HCT116 (cell line): ENCODE measurements at regions not wholly inside any gene's neighbourhood (a gene's known extent, or its start where the extent isn't known, plus 50 kb on each side); places are given as distances from the start of the nearest gene placed in this dataset.

Experiments
- ATAC-seq: fragments of 200-7000 bp; cut with Tn5 transposase; 2 replicates; pipeline ENCODE4 v1.9.1; 2020; ENCODE audit warnings: mild to moderate bottlenecking, moderate library complexity
- BruUV-seq: library from RNA; stranded (reverse); fragments of 400-500 nt; replicated peaks from 2 replicates; lab custom pipeline; 2021; lab: Mats Ljungman, UMichigan
- CTCF ChIA-PET: fragments of 300-600 bp; sonication (Branson Sonifier 250); formaldehyde crosslinking; loops from one replicate; lab custom pipeline; 2021; ENCODE audit warnings: antibody characterized with exemption; lab: Charles Lee
- POLR2A ChIA-PET: fragments of 300-600, 350-600 bp; sonication (Branson Sonifier 250); formaldehyde crosslinking; loops from one replicate; lab custom pipeline; 2021; ENCODE audit warnings: antibody characterized with exemption; lab: Charles Lee
- RAD21 ChIA-PET, 2 experiments: fragments of 300-600 bp; sonication (Branson Sonifier 250); formaldehyde crosslinking; loops; one replicate each; lab custom pipeline; 2023; ENCODE audit warnings: low total read pairs in 2 of 2; ENCODE audit not compliant: uncharacterized antibody in 2 of 2, unreplicated experiment in 2 of 2, low non-redundant PET in 1 of 2; lab: Charles Lee
- DNase-seq: peaks from one replicate; pipeline ENCODE4 v3.0.0-alpha.2; 2010; ENCODE audit warnings: low read depth, low spot score
- H2AFZ ChIP-seq: fragments of 200-600 bp; shearing (Covaris generic), sonication (generic); 2 replicates; pipeline ENCODE4 v1.6.1; 2017; ENCODE audit warnings: low read depth, mixed run types, mixed read lengths, antibody characterized with exemption, low read length; ENCODE audit not compliant: poor library complexity, severe bottlenecking
- H3K27ac ChIP-seq: 2 replicates; pipeline ENCODE4 v1.5.1; 2012; ENCODE audit warnings: low read depth, low read length
- H3K27me3 ChIP-seq: fragments of 200-600 bp; sonication (generic); 2 replicates; pipeline ENCODE4 v1.6.1; 2016; ENCODE audit warnings: mixed run types, low read length, mixed read lengths; ENCODE audit not compliant: insufficient read depth
- H3K36me3 ChIP-seq, 2 experiments: fragments of 200-500 bp in 1 of 2; fragments of 200-600 bp in 1 of 2; sonication (Bioruptor generic) in 1 of 2; sonication (generic) in 1 of 2; 2 replicates each; pipeline versions ENCODE4 v1.5.1 to v1.6.1; 2014 to 2016; ENCODE audit warnings: low read length in 2 of 2, inconsistent platforms in 1 of 2, mixed read lengths in 1 of 2, mixed run types in 1 of 2; ENCODE audit not compliant: insufficient read depth in 2 of 2, control insufficient read depth in 1 of 2
- H3K4me1 ChIP-seq, 2 experiments: fragments of 200-600 bp in 1 of 2; sonication (generic) in 1 of 2; 2 replicates each; pipeline versions ENCODE4 v1.5.1 to v1.6.1; 2012 to 2017; ENCODE audit warnings: low read length in 2 of 2, inconsistent platforms in 1 of 2, mild to moderate bottlenecking in 1 of 2, mixed read lengths in 1 of 2, mixed run types in 1 of 2, moderate library complexity in 1 of 2; ENCODE audit not compliant: insufficient read depth in 2 of 2, control insufficient read depth in 1 of 2
- H3K4me2 ChIP-seq: fragments of 200-600 bp; sonication (generic); 2 replicates; pipeline ENCODE4 v1.6.1; 2017; ENCODE audit warnings: mixed run types, low read length, mixed read lengths
- H3K4me3 ChIP-seq, 2 experiments: fragments of 200-600 bp in 1 of 2; sonication (generic) in 1 of 2; replicated peaks in 1 of 2; 2 replicates each; pipeline ENCODE4 v1.5.1; 2011 to 2016; ENCODE audit warnings: low read length in 2 of 2, control low read depth in 1 of 2, low read depth in 1 of 2, mild to moderate bottlenecking in 1 of 2, mixed read lengths in 1 of 2, mixed run types in 1 of 2
- H3K79me2 ChIP-seq: fragments of 200-600 bp; sonication (generic); 2 replicates; pipeline ENCODE4 v1.6.1; 2017; ENCODE audit warnings: mild to moderate bottlenecking, mixed run types, low read length, moderate library complexity, mixed read lengths; ENCODE audit not compliant: insufficient read depth
- H3K9ac ChIP-seq: fragments of 200-600 bp; sonication (generic); 2 replicates; pipeline ENCODE4 v1.6.1; 2016; ENCODE audit warnings: low read length, mixed read lengths
- H3K9me2 ChIP-seq: fragments of 200-600 bp; sonication (generic), shearing (Covaris generic); 2 replicates; pipeline ENCODE4 v1.6.1; 2017; ENCODE audit warnings: mixed run types, mild to moderate bottlenecking, moderate library complexity; ENCODE audit not compliant: insufficient read depth
- H3K9me3 ChIP-seq, 2 experiments: fragments of 200-500 bp in 1 of 2; fragments of 200-600 bp in 1 of 2; sonication (Bioruptor generic) in 1 of 2; sonication (generic) in 1 of 2; 2 replicates each; pipeline ENCODE4 v1.6.1; 2014 to 2017; ENCODE audit warnings: low read length in 2 of 2, mixed read lengths in 2 of 2, inconsistent platforms in 1 of 2, low read depth in 1 of 2, mild to moderate bottlenecking in 1 of 2, mixed run types in 1 of 2, moderate library complexity in 1 of 2; ENCODE audit not compliant: control insufficient read depth in 1 of 2, insufficient read depth in 1 of 2
- H4K20me1 ChIP-seq: fragments of 200-600 bp; sonication (generic), shearing (Covaris generic); 2 replicates; pipeline ENCODE4 v1.6.1; 2017; ENCODE audit warnings: mixed run types, mild to moderate bottlenecking, moderate library complexity; ENCODE audit not compliant: insufficient read depth
- CBX3 ChIP-seq: IDR thresholded peaks from 2 replicates; pipeline ENCODE4 v1.6.1; 2012; ENCODE audit warnings: low read depth
- CEBPB ChIP-seq: IDR thresholded peaks from 2 replicates; pipeline ENCODE4 v1.6.1; 2012; ENCODE audit warnings: low read depth
- EGR1 ChIP-seq: IDR thresholded peaks from 2 replicates; pipeline ENCODE4 v1.6.1; 2012; ENCODE audit warnings: low read depth
- EZH2 ChIP-seq: fragments of 200-600 bp; sonication (generic); IDR thresholded peaks from 2 replicates; pipeline ENCODE4 v1.6.1; 2017; ENCODE audit warnings: antibody characterized with exemption, mixed run types
- FOSL1 ChIP-seq: IDR thresholded peaks from 2 replicates; pipeline ENCODE4 v1.6.1; 2012; ENCODE audit warnings: low read depth
- JUND ChIP-seq: IDR thresholded peaks from 2 replicates; pipeline ENCODE4 v1.6.1; 2012
- POLR2A ChIP-seq: IDR thresholded peaks from 2 replicates; pipeline ENCODE4 v1.7.0; 2011; ENCODE audit warnings: borderline replicate concordance; ENCODE audit not compliant: insufficient read depth, insufficient read length; ENCODE audit errors: extremely low read depth
- RAD21 ChIP-seq: IDR thresholded peaks from 2 replicates; pipeline ENCODE4 v1.6.1; 2012; ENCODE audit warnings: low read depth, mild to moderate bottlenecking
- SIN3A ChIP-seq: IDR thresholded peaks from 2 replicates; pipeline ENCODE4 v1.6.1; 2012; ENCODE audit warnings: low read depth
- SRF ChIP-seq: IDR thresholded peaks from 2 replicates; pipeline ENCODE4 v1.6.1; 2012; ENCODE audit warnings: low read depth
- YY1 ChIP-seq: IDR thresholded peaks from 2 replicates; pipeline ENCODE4 v1.6.1; 2011; ENCODE audit warnings: low read length, low read depth, moderate library complexity, mild to moderate bottlenecking; ENCODE audit not compliant: insufficient replicate concordance; ENCODE audit errors: extremely low read depth
- ZNF274 ChIP-seq: fragments of 200-500 bp; sonication (Bioruptor generic); IDR thresholded peaks from 2 replicates; pipeline ENCODE4 v1.6.1; 2014; ENCODE audit warnings: mild to moderate bottlenecking, low read depth, low read length, inconsistent platforms
- intact Hi-C: fragments of 100-400 bp; cut with micrococcal nuclease; formaldehyde crosslinking; loops from 2 replicates; pipeline ENCODE4 v1.10.0; 2022
- TF ChIP-seq, protein P1 (sequence below): IDR thresholded peaks from 2 replicates; pipeline ENCODE4 v1.6.1; 2012; ENCODE audit warnings: low read depth
- TF ChIP-seq, protein P2 (sequence below): IDR thresholded peaks from 2 replicates; pipeline ENCODE4 v1.6.1; 2012

DNA sequence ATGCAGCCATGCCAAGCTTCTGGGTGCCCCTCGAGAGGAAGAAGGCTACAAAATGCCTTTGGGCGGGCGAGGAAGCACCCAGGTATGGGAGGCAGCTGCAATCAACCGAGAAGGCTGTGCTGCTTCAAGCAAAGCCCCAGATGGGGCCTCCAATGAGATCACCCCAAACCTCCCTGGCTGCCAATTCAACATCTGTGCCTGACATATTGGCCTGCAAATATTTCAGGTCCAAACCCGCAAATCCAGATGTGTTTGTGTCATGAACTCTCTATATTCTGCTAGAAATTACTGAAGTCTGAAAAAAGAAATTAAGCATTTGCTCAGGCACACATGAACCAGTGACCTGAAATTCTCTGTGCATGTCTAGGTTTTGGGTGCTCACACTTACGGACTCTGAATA lies 78.8 kb upstream of the RCN1 start:
- no peak overlapping the region for H2AFZ ChIP-seq
- ATAC-seq (no peak), DNase-seq (no peak)
- H3K9ac ChIP-seq: no peak overlapping the region
- H3K27me3 ChIP-seq: peaks cover 43% of the 10 kb centered on the region
- H3K4me3 ChIP-seq: no peak overlapping the region
- CTCF ChIA-PET: no interaction called here
- TF ChIP-seq SRF (no peak), JUND (no peak), CBX3 (no peak), ZNF274 (no peak), YY1 (no peak), CEBPB (no peak), FOSL1 (no peak), EGR1 (no peak), POLR2A (no peak), RAD21 (no peak), SIN3A (no peak), EZH2 (no peak)
- TF ChIP-seq, protein P1, sequence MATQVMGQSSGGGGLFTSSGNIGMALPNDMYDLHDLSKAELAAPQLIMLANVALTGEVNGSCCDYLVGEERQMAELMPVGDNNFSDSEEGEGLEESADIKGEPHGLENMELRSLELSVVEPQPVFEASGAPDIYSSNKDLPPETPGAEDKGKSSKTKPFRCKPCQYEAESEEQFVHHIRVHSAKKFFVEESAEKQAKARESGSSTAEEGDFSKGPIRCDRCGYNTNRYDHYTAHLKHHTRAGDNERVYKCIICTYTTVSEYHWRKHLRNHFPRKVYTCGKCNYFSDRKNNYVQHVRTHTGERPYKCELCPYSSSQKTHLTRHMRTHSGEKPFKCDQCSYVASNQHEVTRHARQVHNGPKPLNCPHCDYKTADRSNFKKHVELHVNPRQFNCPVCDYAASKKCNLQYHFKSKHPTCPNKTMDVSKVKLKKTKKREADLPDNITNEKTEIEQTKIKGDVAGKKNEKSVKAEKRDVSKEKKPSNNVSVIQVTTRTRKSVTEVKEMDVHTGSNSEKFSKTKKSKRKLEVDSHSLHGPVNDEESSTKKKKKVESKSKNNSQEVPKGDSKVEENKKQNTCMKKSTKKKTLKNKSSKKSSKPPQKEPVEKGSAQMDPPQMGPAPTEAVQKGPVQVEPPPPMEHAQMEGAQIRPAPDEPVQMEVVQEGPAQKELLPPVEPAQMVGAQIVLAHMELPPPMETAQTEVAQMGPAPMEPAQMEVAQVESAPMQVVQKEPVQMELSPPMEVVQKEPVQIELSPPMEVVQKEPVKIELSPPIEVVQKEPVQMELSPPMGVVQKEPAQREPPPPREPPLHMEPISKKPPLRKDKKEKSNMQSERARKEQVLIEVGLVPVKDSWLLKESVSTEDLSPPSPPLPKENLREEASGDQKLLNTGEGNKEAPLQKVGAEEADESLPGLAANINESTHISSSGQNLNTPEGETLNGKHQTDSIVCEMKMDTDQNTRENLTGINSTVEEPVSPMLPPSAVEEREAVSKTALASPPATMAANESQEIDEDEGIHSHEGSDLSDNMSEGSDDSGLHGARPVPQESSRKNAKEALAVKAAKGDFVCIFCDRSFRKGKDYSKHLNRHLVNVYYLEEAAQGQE: no peak
- TF ChIP-seq, protein P2, sequence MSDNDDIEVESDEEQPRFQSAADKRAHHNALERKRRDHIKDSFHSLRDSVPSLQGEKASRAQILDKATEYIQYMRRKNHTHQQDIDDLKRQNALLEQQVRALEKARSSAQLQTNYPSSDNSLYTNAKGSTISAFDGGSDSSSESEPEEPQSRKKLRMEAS: no peak
- 0 out of 2 replicates have a peak, but pooled peaks cover 3% of the 10 kb centered on the region for H3K9me2 ChIP-seq
- H3K9me3 ChIP-seq: no peaks in the 10 kb centered on the region
- POLR2A ChIA-PET: no interaction called here
- RAD21 ChIA-PET: no interaction called here
- H3K27ac ChIP-seq: no peak overlapping the region
- BruUV-seq: no TSS peak
- H3K4me2 ChIP-seq: no peak overlapping the region
- no peaks in the 10 kb centered on the region for H3K36me3 ChIP-seq
- H3K79me2 ChIP-seq: no peaks in the 10 kb centered on the region
- H4K20me1 ChIP-seq: no peaks in the 10 kb centered on the region
- intact Hi-C loops: no loop called here
- H3K4me1 ChIP-seq: no peaks in the 10 kb centered on the region
